WERI-Rb-1 (cell line): ENCODE measurements at regions not wholly inside any gene's neighbourhood (a gene's known extent, or its start where the extent isn't known, plus 50 kb on each side); places are given as distances from the start of the nearest gene placed in this dataset.

ENCODE experiments used
- DNase-seq: peaks from one replicate; pipeline ENCODE4 v3.0.0-alpha.2; 2020
- H3K27ac ChIP-seq: fragments of 250-450 bp; sonication (Bioruptor Pico); 2 replicates; pipeline ENCODE4 v1.5.1; 2020; ENCODE audit warnings: mild to moderate bottlenecking, moderate library complexity
- H3K27me3 ChIP-seq: fragments of 250-450 bp; sonication (Bioruptor Pico); 2 replicates; pipeline ENCODE4 v1.5.1; 2021; ENCODE audit warnings: mild to moderate bottlenecking, low read depth, moderate library complexity; ENCODE audit not compliant: insufficient read depth, severe bottlenecking
- H3K36me3 ChIP-seq: fragments of 250-450 bp; sonication (Bioruptor Pico); 2 replicates; pipeline ENCODE4 v1.5.1; 2020; ENCODE audit warnings: mild to moderate bottlenecking, moderate library complexity
- H3K4me3 ChIP-seq: 2 replicates; pipeline ENCODE4 v1.5.1; 2011; ENCODE audit warnings: low read depth, mild to moderate bottlenecking, control low read depth, low read length
- H3K9me3 ChIP-seq: fragments of 250-450 bp; sonication (Bioruptor Pico); 2 replicates; pipeline ENCODE4 v1.5.1; 2021; ENCODE audit warnings: mild to moderate bottlenecking, moderate library complexity; ENCODE audit not compliant: severe bottlenecking
- TF ChIP-seq, protein P1 (sequence below): IDR thresholded peaks from 2 replicates; pipeline ENCODE4 v1.5.1; 2011; ENCODE audit warnings: low read depth, mild to moderate bottlenecking, control low read depth, inconsistent platforms, low read length

DNA sequence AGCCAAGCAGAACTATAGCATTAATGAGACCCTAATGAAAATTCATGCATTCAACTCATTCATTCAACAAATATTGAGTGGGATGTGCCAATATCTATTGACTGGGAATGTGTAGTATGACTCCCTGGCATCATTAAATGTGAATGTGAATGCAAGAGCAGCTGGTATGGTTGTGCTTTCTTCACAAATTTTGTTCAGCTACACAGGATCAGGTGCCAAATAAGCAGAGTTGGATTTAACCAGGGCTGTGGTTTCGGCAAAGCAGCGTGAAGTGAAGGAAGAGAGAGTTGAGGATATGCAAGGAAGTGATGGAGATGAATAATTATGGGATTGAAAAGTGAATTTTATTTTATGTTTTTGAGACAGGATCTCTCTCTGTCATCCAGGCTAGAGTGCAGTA lies 87.1 kb upstream of the HNF1B start:
- no peak for DNase-seq
- TF ChIP-seq, protein P1, sequence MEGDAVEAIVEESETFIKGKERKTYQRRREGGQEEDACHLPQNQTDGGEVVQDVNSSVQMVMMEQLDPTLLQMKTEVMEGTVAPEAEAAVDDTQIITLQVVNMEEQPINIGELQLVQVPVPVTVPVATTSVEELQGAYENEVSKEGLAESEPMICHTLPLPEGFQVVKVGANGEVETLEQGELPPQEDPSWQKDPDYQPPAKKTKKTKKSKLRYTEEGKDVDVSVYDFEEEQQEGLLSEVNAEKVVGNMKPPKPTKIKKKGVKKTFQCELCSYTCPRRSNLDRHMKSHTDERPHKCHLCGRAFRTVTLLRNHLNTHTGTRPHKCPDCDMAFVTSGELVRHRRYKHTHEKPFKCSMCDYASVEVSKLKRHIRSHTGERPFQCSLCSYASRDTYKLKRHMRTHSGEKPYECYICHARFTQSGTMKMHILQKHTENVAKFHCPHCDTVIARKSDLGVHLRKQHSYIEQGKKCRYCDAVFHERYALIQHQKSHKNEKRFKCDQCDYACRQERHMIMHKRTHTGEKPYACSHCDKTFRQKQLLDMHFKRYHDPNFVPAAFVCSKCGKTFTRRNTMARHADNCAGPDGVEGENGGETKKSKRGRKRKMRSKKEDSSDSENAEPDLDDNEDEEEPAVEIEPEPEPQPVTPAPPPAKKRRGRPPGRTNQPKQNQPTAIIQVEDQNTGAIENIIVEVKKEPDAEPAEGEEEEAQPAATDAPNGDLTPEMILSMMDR = no peak
- Histone ChIP-seq H3K36me3 (no peaks in the 10 kb centered on the region), H3K9me3 (no peaks in the 10 kb centered on the region), H3K27me3 (no peaks in the 10 kb centered on the region), H3K27ac (no peak overlapping the region), H3K4me3 (no peak overlapping the region)

DNA sequence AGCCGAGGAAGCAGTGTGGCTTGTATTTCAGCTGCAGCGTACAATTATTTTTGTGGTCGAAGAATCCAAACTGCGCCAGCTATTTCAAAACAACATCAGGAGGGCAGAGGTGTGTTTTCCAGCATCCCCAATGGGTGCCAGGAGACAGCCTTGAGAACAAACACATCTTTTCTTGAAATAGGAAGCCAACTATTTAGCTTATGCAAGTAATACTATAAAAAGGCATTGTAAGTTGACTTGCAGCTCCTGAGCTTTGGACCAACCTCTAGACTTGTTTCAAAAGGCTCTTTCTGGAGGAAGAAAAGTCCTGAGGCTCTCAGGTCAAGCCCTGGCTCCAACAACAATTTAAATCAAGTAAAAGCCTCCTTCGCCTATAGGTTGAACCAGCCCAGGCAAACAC lies 86.6 kb upstream of the HNF1B start:
- TF ChIP-seq, protein P1 = no peak
- Histone ChIP-seq H3K4me3 (no peak overlapping the region), H3K27ac (no peak overlapping the region), H3K9me3 (no peaks in the 10 kb centered on the region), H3K36me3 (no peaks in the 10 kb centered on the region), H3K27me3 (no peaks in the 10 kb centered on the region)
- DNase-seq = no peak

DNA sequence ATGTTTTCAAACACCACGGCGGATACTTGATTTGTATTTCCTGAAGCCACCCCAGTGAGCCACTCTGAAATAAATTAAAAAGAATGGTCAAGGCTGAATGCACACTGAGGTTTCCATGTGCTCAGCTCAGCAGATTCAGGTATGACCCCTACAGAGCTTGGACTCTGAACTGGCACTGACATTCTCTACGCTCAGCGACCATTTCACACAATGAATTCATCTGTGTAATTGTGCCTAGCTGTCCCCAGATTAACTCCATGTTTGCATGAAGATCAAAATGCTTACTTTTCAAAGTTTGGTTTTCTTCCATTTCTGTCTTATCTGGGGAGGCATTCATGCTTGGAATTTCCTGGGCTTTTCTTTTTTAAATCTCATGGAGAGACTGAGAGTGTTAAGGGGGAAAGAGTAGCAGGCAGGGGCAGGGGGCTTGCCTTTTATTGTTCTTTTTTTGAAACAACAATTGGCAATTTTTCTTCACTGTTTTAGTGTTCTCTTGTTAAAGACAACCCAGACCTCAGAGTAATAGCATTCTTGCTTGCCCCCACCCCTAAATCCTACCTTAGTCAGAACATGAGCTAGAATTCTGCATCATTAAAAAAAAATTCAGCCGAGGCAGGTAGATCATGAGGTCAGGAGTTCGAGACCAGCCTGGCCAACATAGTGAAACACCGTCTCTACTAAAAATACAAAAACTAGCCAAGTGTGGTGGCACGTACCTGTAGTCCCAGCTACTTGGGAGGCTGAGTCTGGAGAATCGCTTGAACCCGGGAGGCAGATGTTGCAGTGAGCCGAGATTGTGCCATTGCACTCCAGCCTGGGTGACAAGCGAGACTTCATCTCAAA lies 85.5 kb upstream of the HNF1B start:
- Histone ChIP-seq H3K27me3 (no peaks in the 10 kb centered on the region), H3K27ac (no peak overlapping the region), H3K9me3 (no peaks in the 10 kb centered on the region), H3K4me3 (no peak overlapping the region), H3K36me3 (no peaks in the 10 kb centered on the region)
- TF ChIP-seq, protein P1 = no peak
- no peak for DNase-seq

DNA sequence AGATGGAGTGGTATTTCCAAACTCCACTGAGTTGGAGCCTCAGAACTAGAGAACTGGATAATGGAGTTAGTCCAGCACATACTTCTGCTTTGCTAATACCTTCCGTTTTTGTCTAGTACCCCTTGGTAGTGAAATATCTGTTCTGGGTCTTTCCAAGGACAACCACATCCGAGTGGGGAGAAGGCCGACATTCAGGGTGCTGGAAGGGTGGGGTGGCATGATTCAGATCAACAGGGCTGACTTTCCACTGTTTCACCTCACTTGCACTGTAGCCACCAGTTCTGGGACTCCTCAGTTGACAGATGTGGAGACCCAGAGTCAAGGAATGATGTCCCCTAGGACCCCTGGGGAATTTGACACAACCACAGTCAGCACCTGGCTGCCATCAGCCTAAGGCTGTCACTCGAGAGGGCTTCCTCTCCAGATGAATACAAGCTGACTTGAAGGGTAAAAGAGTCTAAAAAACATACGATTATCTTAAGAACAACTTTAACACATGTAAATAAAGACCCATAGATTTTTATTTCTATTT lies 84.8 kb upstream of the HNF1B start:
- H3K36me3 ChIP-seq = no peaks in the 10 kb centered on the region
- DNase-seq = no peak
- H3K27me3 ChIP-seq = no peaks in the 10 kb centered on the region
- no peak overlapping the region for H3K27ac ChIP-seq
- H3K4me3 ChIP-seq = no peak overlapping the region
- no peaks in the 10 kb centered on the region for H3K9me3 ChIP-seq
- TF ChIP-seq, protein P1 = no peak

DNA sequence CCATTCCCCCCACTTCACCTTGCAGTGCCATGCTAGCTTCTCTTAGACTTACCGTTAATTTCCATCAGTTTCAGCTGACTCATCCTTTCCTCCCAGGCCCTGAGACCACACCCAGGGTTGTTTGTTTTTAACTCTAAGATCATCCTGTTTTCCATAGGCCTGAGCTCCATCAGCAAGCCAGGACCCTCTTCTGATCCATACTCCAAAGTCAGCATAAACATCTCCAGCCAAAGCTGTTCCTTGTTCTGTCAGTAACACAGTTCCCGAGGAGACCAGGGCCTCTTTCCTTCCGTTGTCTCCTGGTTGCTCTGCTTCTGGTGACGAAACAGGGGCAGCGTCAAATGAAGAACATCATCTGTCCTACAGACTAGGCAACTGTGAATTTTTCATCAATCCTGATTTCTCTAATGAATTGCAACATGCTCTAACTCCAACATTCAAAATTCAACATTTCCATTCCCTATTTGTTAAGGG lies 83.8 kb upstream of the HNF1B start:
- TF ChIP-seq, protein P1 = no peak
- DNase-seq = no peak

More for the DNA sequence above, 83.8 kb upstream of the HNF1B start:
- Histone ChIP-seq H3K4me3 (no peak overlapping the region), H3K36me3 (no peaks in the 10 kb centered on the region), H3K27me3 (no peaks in the 10 kb centered on the region), H3K9me3 (no peaks in the 10 kb centered on the region), H3K27ac (no peak overlapping the region)
